ENCODE measurements at regions not wholly inside any gene's neighbourhood (a gene's known extent, or its start where the extent isn't known, plus 50 kb on each side); places are given as distances from the start of the nearest gene placed in this dataset.
A peak's percentile ranks its signal among the peaks of the same experiment; 100 is the strongest.

GRCh38 chr4:71113294-71113693, 119.8 kb downstream of the DCK start:
- TF ChIP-seq CTCF (conservative IDR thresholded peaks at IDR 0.05) (peak; percentile 36; the same call in 1 of the 2 replicates), EZH2 (IDR thresholded peaks at IDR 0.05; ENCODE audit: low read depth) (no peak)

Data from PC-9 (cell line).